Osteocyte (in vitro differentiated cells): ENCODE measurements at regions not wholly inside any gene's neighbourhood (a gene's known extent, or its start where the extent isn't known, plus 50 kb on each side); places are given as distances from the start of the nearest gene placed in this dataset.
A peak's percentile ranks its signal among the peaks of the same experiment; 100 is the strongest.

Experiments used
- DNase-seq: peaks from one replicate; pipeline ENCODE4 v3.0.0; 2021; ENCODE audit warnings: mixed read lengths; ENCODE audit not compliant: unreplicated experiment; ENCODE audit errors: extremely low spot score
- H3K27ac Mint-ChIP-seq: one replicate; pipeline ENCODE4 v1.8.0; 2021; ENCODE audit warnings: mild to moderate bottlenecking, mixed read lengths; ENCODE audit not compliant: unreplicated experiment
- H3K27me3 Mint-ChIP-seq: one replicate; pipeline ENCODE4 v1.8.0; 2021; ENCODE audit warnings: mixed read lengths; ENCODE audit not compliant: unreplicated experiment
- H3K36me3 Mint-ChIP-seq: one replicate; pipeline ENCODE4 v1.8.0; 2021; ENCODE audit warnings: mixed read lengths; ENCODE audit not compliant: unreplicated experiment
- H3K4me1 Mint-ChIP-seq: one replicate; pipeline ENCODE4 v1.8.0; 2021; ENCODE audit warnings: mixed read lengths; ENCODE audit not compliant: unreplicated experiment
- H3K4me3 Mint-ChIP-seq: one replicate; pipeline ENCODE4 v1.8.0; 2021; ENCODE audit warnings: mild to moderate bottlenecking, moderate library complexity, mixed read lengths; ENCODE audit not compliant: unreplicated experiment
- H3K9me3 Mint-ChIP-seq: one replicate; pipeline ENCODE4 v1.8.0; 2021; ENCODE audit warnings: mixed read lengths; ENCODE audit not compliant: unreplicated experiment
- CTCF ChIP-seq: fragments of 200-600 bp; sonication (generic); IDR thresholded peaks from 2 replicates; pipeline ENCODE4 v1.5.0; 2021; ENCODE audit warnings: antibody characterized with exemption, mild to moderate bottlenecking, moderate library complexity

- peaks cover 16% of the 10 kb centered on the region for H3K27me3 Mint-ChIP-seq
- no peaks in the 10 kb centered on the region for H3K9me3 Mint-ChIP-seq
- peak; percentile 5 for DNase-seq
- H3K4me1 Mint-ChIP-seq = no peaks in the 10 kb centered on the region
- no peak overlapping the region for H3K27ac Mint-ChIP-seq
- no peaks in the 10 kb centered on the region for H3K36me3 Mint-ChIP-seq
- TF ChIP-seq CTCF = no peak
- H3K4me3 Mint-ChIP-seq = no peak overlapping the region
These were observed 142.4 kb downstream of the TTLL2 start for GRCh38 chr6:167467282-167467681.

GRCh38 chr6:167467793-167468431, 143.0 kb downstream of the TTLL2 start:
- Mint-ChIP-seq H3K27ac (no peak overlapping the region), H3K9me3 (no peaks in the 10 kb centered on the region), H3K4me1 (peaks cover 3% of the 10 kb centered on the region), H3K36me3 (no peaks in the 10 kb centered on the region), H3K4me3 (no peak overlapping the region), H3K27me3 (peaks cover 16% of the 10 kb centered on the region)
- TF ChIP-seq CTCF = no peak
- DNase-seq = peak; percentile 63

GRCh38 chr6:167469101-167469500, 144.2 kb downstream of the TTLL2 start:
- no peak for TF ChIP-seq CTCF
- peak; percentile 57 for DNase-seq
- H3K27ac Mint-ChIP-seq = no peak overlapping the region
- no peaks in the 10 kb centered on the region for H3K36me3 Mint-ChIP-seq
- no peak overlapping the region for H3K4me3 Mint-ChIP-seq
- peaks cover 8% of the 10 kb centered on the region for H3K4me1 Mint-ChIP-seq
- no peaks in the 10 kb centered on the region for H3K9me3 Mint-ChIP-seq
- H3K27me3 Mint-ChIP-seq = peaks cover 18% of the 10 kb centered on the region

GRCh38 chr6:167469672-167470071, 144.8 kb downstream of the TTLL2 start:
- H3K27me3 Mint-ChIP-seq = peaks cover 14% of the 10 kb centered on the region

More at GRCh38 chr6:167469672-167470071, 144.8 kb downstream of the TTLL2 start:
- Mint-ChIP-seq H3K36me3 (no peaks in the 10 kb centered on the region), H3K4me3 (no peak overlapping the region), H3K27ac (no peak overlapping the region), H3K4me1 (peaks cover 8% of the 10 kb centered on the region), H3K9me3 (no peaks in the 10 kb centered on the region)
- TF ChIP-seq CTCF = no peak
- peak; percentile 70 for DNase-seq
